ENCODE measurements at regions not wholly inside any gene's neighbourhood (a gene's known extent, or its start where the extent isn't known, plus 50 kb on each side); places are given as distances from the start of the nearest gene placed in this dataset.
"Not testable (repeated sequence)": the region's sequence is repeated elsewhere in the genome, so short reads cannot be mapped to it uniquely, and the experiment has no call there.

GRCh38 chr12:59322473-59322872 lies 273.4 kb upstream of the SLC16A7 start:
- H3K4me3 ChIP-seq (ENCODE audit: low read length) = no peak overlapping the region
- TF ChIP-seq, protein P1, sequence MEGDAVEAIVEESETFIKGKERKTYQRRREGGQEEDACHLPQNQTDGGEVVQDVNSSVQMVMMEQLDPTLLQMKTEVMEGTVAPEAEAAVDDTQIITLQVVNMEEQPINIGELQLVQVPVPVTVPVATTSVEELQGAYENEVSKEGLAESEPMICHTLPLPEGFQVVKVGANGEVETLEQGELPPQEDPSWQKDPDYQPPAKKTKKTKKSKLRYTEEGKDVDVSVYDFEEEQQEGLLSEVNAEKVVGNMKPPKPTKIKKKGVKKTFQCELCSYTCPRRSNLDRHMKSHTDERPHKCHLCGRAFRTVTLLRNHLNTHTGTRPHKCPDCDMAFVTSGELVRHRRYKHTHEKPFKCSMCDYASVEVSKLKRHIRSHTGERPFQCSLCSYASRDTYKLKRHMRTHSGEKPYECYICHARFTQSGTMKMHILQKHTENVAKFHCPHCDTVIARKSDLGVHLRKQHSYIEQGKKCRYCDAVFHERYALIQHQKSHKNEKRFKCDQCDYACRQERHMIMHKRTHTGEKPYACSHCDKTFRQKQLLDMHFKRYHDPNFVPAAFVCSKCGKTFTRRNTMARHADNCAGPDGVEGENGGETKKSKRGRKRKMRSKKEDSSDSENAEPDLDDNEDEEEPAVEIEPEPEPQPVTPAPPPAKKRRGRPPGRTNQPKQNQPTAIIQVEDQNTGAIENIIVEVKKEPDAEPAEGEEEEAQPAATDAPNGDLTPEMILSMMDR (conservative IDR thresholded peaks at IDR 0.05; ENCODE audit: low read depth, low read length) = no peak
- DNase-seq (ENCODE audit: low read depth) = peak; percentile 28

GRCh38 chr12:59321278-59321677 lies 274.6 kb upstream of the SLC16A7 start:
- no peak for DNase-seq (ENCODE audit: low read depth)
- TF ChIP-seq, protein P1 (conservative IDR thresholded peaks at IDR 0.05; ENCODE audit: low read depth, low read length) = no peak
- H3K4me3 ChIP-seq (ENCODE audit: low read length) = no peak overlapping the region

GRCh38 chr12:59320112-59320511 lies 275.7 kb upstream of the SLC16A7 start:
- no peak overlapping the region for H3K4me3 ChIP-seq (ENCODE audit: low read length)
- TF ChIP-seq, protein P1 (conservative IDR thresholded peaks at IDR 0.05; ENCODE audit: low read depth, low read length) = no peak
- no peak for DNase-seq (ENCODE audit: low read depth)

GRCh38 chr12:59318940-59319339 lies 276.9 kb upstream of the SLC16A7 start:
- TF ChIP-seq, protein P1 (conservative IDR thresholded peaks at IDR 0.05; ENCODE audit: low read depth, low read length) = no peak
- H3K4me3 ChIP-seq (ENCODE audit: low read length) = no peak overlapping the region
- DNase-seq (ENCODE audit: low read depth) = no peak

GRCh38 chr12:59317598-59317997 lies 278.2 kb upstream of the SLC16A7 start:
- no peak overlapping the region for H3K4me3 ChIP-seq (ENCODE audit: low read length)
- no peak for DNase-seq (ENCODE audit: low read depth)
- TF ChIP-seq, protein P1 (conservative IDR thresholded peaks at IDR 0.05; ENCODE audit: low read depth, low read length) = no peak

- no peak overlapping the region for H3K4me3 ChIP-seq (ENCODE audit: low read length)
- no peak for DNase-seq (ENCODE audit: low read depth)
- TF ChIP-seq, protein P1 (conservative IDR thresholded peaks at IDR 0.05; ENCODE audit: low read depth, low read length) = no peak
Observed at GRCh38 chr12:59316938-59317337, 278.9 kb upstream of the SLC16A7 start.

- not testable (repeated sequence) for H3K4me3 ChIP-seq (ENCODE audit: low read length); DNase-seq (ENCODE audit: low read depth)
Observed at GRCh38 chr12:59316354-59316753, 279.5 kb upstream of the SLC16A7 start.

- TF ChIP-seq, protein P1 (conservative IDR thresholded peaks at IDR 0.05; ENCODE audit: low read depth, low read length) = no peak
- DNase-seq (ENCODE audit: low read depth) = no peak
- H3K4me3 ChIP-seq (ENCODE audit: low read length) = no peak overlapping the region
Observed at GRCh38 chr12:59314209-59314608, 281.6 kb upstream of the SLC16A7 start.
